Neutrophil (primary cell): ENCODE measurements at regions not wholly inside any gene's neighbourhood (a gene's known extent, or its start where the extent isn't known, plus 50 kb on each side); places are given as distances from the start of the nearest gene placed in this dataset.

Source experiments
- H3K27ac ChIP-seq: fragments of 200-600 bp; sonication (generic); 2 replicates; pipeline ENCODE4 v1.5.1; 2016; ENCODE audit warnings: mild to moderate bottlenecking, moderate library complexity
- H3K27me3 ChIP-seq: fragments of 200-600 bp; sonication (generic); 2 replicates; pipeline ENCODE4 v1.6.0; 2016; ENCODE audit warnings: mild to moderate bottlenecking
- H3K36me3 ChIP-seq: fragments of 200-600 bp; sonication (generic); 2 replicates; pipeline ENCODE4 v1.5.1; 2017
- H3K4me1 ChIP-seq, 2 experiments: fragments of 200-600 bp in 1 of 2; sonication (generic) in 1 of 2; 1 replicate in 1 of 2; 2 replicates in 1 of 2; pipeline versions ENCODE4 v1.5.1 to v1.6.1; 2013 to 2016; ENCODE audit warnings: low read depth in 1 of 2, low read length in 1 of 2, mild to moderate bottlenecking in 1 of 2, moderate library complexity in 1 of 2; ENCODE audit not compliant: control insufficient read depth in 1 of 2, insufficient read depth in 1 of 2
- H3K4me3 ChIP-seq, 2 experiments: fragments of 200-600 bp in 1 of 2; sonication (generic) in 1 of 2; 1 replicate in 1 of 2; 2 replicates in 1 of 2; pipeline ENCODE4 v1.5.1; 2013 to 2016; ENCODE audit warnings: low read depth in 1 of 2, low read length in 1 of 2, mild to moderate bottlenecking in 1 of 2, moderate library complexity in 1 of 2
- H3K9me3 ChIP-seq: fragments of 200-600 bp; sonication (generic); 2 replicates; pipeline ENCODE4 v1.5.1; 2016
- TF ChIP-seq, protein P1 (sequence below): fragments of 200-600 bp; sonication (generic); IDR thresholded peaks from 2 replicates; pipeline ENCODE4 v1.5.1; 2016; ENCODE audit warnings: antibody characterized with exemption

DNA sequence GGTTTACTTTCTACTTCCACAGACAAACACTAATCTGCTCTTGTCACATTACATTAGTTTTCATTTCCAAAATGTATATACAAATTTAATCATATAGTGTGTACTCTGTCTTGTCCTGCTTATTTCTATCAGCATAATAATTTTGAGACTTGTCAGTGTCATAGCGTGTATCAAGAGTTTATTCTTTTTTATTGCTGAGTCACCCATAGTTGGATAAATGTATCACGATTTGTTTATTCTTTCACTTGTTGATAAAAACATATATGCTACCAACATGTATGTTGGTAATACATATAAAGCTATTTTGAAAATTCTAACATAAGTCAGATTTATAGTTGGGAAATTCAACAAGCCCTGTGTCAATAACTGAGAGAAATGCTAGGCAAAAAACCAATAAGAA, 261.2 kb downstream of the TRAM1L1 start:
- Histone ChIP-seq H3K27ac (no peak overlapping the region), H3K4me1 (no peaks in the 10 kb centered on the region), H3K4me3 (no peak overlapping the region), H3K27me3 (no peaks in the 10 kb centered on the region), H3K36me3 (no peaks in the 10 kb centered on the region), H3K9me3 (no peaks in the 10 kb centered on the region)
- TF ChIP-seq, protein P1, sequence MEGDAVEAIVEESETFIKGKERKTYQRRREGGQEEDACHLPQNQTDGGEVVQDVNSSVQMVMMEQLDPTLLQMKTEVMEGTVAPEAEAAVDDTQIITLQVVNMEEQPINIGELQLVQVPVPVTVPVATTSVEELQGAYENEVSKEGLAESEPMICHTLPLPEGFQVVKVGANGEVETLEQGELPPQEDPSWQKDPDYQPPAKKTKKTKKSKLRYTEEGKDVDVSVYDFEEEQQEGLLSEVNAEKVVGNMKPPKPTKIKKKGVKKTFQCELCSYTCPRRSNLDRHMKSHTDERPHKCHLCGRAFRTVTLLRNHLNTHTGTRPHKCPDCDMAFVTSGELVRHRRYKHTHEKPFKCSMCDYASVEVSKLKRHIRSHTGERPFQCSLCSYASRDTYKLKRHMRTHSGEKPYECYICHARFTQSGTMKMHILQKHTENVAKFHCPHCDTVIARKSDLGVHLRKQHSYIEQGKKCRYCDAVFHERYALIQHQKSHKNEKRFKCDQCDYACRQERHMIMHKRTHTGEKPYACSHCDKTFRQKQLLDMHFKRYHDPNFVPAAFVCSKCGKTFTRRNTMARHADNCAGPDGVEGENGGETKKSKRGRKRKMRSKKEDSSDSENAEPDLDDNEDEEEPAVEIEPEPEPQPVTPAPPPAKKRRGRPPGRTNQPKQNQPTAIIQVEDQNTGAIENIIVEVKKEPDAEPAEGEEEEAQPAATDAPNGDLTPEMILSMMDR: no peak

DNA sequence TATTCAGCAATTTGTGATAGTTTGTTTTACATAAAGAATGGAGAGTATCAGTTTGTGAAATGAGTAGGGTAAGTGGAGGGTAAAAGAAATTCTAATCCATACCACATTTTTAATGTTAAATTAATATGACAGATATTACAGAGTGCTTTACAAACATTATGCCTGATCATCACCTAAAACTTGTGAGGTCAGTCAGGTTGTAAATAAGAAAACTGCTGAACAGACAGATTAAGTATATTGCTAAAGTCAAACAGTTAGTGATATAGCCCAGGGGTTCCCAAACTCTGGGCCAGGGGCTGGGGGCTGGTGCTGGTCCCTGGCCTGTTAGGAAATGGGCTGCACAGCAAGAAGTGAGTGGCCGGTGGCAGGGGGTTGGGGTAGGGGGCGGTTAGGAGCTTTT, 273.6 kb downstream of the TRAM1L1 start:
- Histone ChIP-seq H3K9me3 (no peaks in the 10 kb centered on the region), H3K27ac (no peak overlapping the region), H3K36me3 (no peaks in the 10 kb centered on the region), H3K27me3 (no peaks in the 10 kb centered on the region), H3K4me3 (no peak overlapping the region), H3K4me1 (no peaks in the 10 kb centered on the region)
- TF ChIP-seq, protein P1: no peak

DNA sequence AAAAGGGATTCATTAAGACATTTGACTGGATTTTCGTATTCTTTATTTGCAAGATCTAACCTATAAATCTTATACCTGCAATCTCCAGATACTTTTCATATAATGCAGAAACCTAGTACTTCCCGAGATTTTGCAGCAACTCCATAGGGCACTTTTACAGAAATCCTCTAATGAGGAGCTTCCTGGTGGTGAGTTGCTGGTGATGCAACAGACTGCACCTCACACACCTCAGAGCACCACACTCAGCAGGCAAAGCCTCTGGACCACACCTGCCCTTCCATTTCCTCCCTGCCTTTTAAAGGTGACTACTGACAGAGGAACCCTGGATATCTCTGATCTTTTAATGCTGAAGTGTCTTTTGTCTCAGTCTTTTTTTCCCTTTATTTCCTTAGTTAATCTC, 289.4 kb downstream of the TRAM1L1 start:
- TF ChIP-seq, protein P1: no peak
- no peaks in the 10 kb centered on the region for H3K4me1 ChIP-seq
- no peaks in the 10 kb centered on the region for H3K36me3 ChIP-seq
- H3K27ac ChIP-seq: no peak overlapping the region
- H3K9me3 ChIP-seq: no peaks in the 10 kb centered on the region
- H3K27me3 ChIP-seq: no peaks in the 10 kb centered on the region
- H3K4me3 ChIP-seq: no peak overlapping the region

DNA sequence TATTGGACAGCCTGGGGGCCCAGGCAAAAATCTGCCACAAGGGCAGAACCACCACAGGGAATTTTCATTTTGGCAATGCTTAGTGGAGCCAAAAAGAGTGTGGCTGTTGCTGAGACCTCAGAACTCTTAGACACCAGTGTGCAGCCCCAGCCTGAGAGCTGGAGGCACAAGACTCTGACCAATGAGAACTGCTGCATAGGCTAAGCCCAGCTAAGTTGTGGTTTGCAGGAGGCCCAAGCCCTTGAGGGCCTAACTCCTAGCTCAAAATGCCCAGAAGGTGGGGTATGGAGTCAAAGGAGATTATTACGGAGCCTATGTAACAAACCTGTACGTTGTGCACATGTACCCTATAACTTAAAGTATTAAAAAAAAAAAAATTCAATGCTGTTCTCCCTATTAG, 296.7 kb downstream of the TRAM1L1 start:
- Histone ChIP-seq H3K4me1 (no peaks in the 10 kb centered on the region), H3K27me3 (no peaks in the 10 kb centered on the region), H3K9me3 (no peaks in the 10 kb centered on the region), H3K36me3 (no peaks in the 10 kb centered on the region), H3K4me3 (no peak overlapping the region), H3K27ac (no peak overlapping the region)
- TF ChIP-seq, protein P1: no peak

DNA sequence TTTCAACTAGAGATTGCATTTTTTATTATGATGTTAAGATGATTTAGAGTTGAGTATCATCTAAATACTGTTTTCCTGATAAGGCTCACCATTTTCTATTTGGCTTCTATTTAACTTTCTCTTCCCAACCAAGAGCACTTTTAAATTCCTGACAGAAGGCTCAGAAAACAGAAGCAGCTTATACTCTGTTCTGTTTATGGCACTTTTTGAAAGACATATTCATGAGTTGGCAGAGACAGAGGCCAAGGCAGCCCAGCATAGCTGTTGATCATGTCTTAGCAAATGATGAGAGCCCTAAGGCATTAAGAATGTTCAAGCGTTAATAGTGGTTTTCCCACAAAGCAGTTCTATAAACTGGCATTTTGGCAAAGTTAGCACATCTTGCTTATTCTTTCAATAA, 330.3 kb downstream of the TRAM1L1 start:
- no peaks in the 10 kb centered on the region for H3K27me3 ChIP-seq

More for the DNA sequence above, 330.3 kb downstream of the TRAM1L1 start:
- Histone ChIP-seq H3K9me3 (no peaks in the 10 kb centered on the region), H3K36me3 (no peaks in the 10 kb centered on the region), H3K4me3 (no peak overlapping the region), H3K27ac (no peak overlapping the region), H3K4me1 (no peaks in the 10 kb centered on the region)
- TF ChIP-seq, protein P1: no peak
